IPS-18a (cell line): ENCODE measurements at regions not wholly inside any gene's neighbourhood (a gene's known extent, or its start where the extent isn't known, plus 50 kb on each side); places are given as distances from the start of the nearest gene placed in this dataset.

Experiments
- H3K27ac ChIP-seq: one replicate; pipeline ENCODE4 v1.5.1; 2013; ENCODE audit warnings: low read length
- H3K27me3 ChIP-seq: one replicate; pipeline ENCODE4 v1.6.1; 2013; ENCODE audit warnings: mild to moderate bottlenecking, low read length; ENCODE audit not compliant: control insufficient read depth, insufficient read depth
- H3K36me3 ChIP-seq: one replicate; pipeline ENCODE4 v1.6.1; 2013; ENCODE audit warnings: low read depth, low read length; ENCODE audit not compliant: control insufficient read depth
- H3K4me1 ChIP-seq: one replicate; pipeline ENCODE4 v1.6.1; 2013; ENCODE audit warnings: low read depth, low read length; ENCODE audit not compliant: control insufficient read depth
- H3K4me3 ChIP-seq: one replicate; pipeline ENCODE4 v1.5.1; 2013; ENCODE audit warnings: low read length
- H3K9ac ChIP-seq: one replicate; pipeline ENCODE4 v1.6.1; 2013; ENCODE audit warnings: mild to moderate bottlenecking, low read length, moderate library complexity
- H3K9me3 ChIP-seq: one replicate; pipeline ENCODE4 v1.6.1; 2013; ENCODE audit warnings: low read depth, low read length; ENCODE audit not compliant: control insufficient read depth

GRCh38 chr22:47290706-47291430 is 528.4 kb downstream of the TBC1D22A start:
- Histone ChIP-seq H3K9me3 (peaks cover 43% of the 10 kb centered on the region), H3K27ac (no peak overlapping the region), H3K36me3 (no peaks in the 10 kb centered on the region), H3K9ac (no peak overlapping the region), H3K27me3 (no peaks in the 10 kb centered on the region), H3K4me1 (no peaks in the 10 kb centered on the region), H3K4me3 (no peak overlapping the region)

GRCh38 chr22:47289336-47289985 is 527.0 kb downstream of the TBC1D22A start:
- no peak overlapping the region for H3K9ac ChIP-seq
- no peaks in the 10 kb centered on the region for H3K27me3 ChIP-seq
- H3K27ac ChIP-seq = no peak overlapping the region
- H3K36me3 ChIP-seq = no peaks in the 10 kb centered on the region
- no peaks in the 10 kb centered on the region for H3K4me1 ChIP-seq
- H3K9me3 ChIP-seq = peaks cover 43% of the 10 kb centered on the region
- no peak overlapping the region for H3K4me3 ChIP-seq

GRCh38 chr22:47288680-47289079 is 526.2 kb downstream of the TBC1D22A start:
- Histone ChIP-seq H3K27ac (no peak overlapping the region), H3K9ac (no peak overlapping the region), H3K4me3 (no peak overlapping the region), H3K9me3 (peaks cover 42% of the 10 kb centered on the region), H3K36me3 (no peaks in the 10 kb centered on the region), H3K27me3 (no peaks in the 10 kb centered on the region), H3K4me1 (no peaks in the 10 kb centered on the region)

GRCh38 chr22:47287516-47287915 is 525.1 kb downstream of the TBC1D22A start:
- Histone ChIP-seq H3K27ac (no peak overlapping the region), H3K9ac (no peak overlapping the region), H3K36me3 (no peaks in the 10 kb centered on the region), H3K4me3 (no peak overlapping the region), H3K4me1 (no peaks in the 10 kb centered on the region), H3K27me3 (no peaks in the 10 kb centered on the region), H3K9me3 (peaks cover 38% of the 10 kb centered on the region)

- H3K4me1 ChIP-seq = no peaks in the 10 kb centered on the region
- H3K36me3 ChIP-seq = no peaks in the 10 kb centered on the region
- H3K4me3 ChIP-seq = no peak overlapping the region
- H3K9ac ChIP-seq = no peak overlapping the region
- no peak overlapping the region for H3K27ac ChIP-seq
- H3K27me3 ChIP-seq = no peaks in the 10 kb centered on the region
- peaks cover 37% of the 10 kb centered on the region for H3K9me3 ChIP-seq
These were observed 524.1 kb downstream of the TBC1D22A start for GRCh38 chr22:47286590-47286989.

GRCh38 chr22:47285981-47286380 is 523.5 kb downstream of the TBC1D22A start:
- no peaks in the 10 kb centered on the region for H3K36me3 ChIP-seq
- no peaks in the 10 kb centered on the region for H3K4me1 ChIP-seq
- H3K27ac ChIP-seq = no peak overlapping the region
- no peak overlapping the region for H3K9ac ChIP-seq
- H3K4me3 ChIP-seq = no peak overlapping the region
- H3K27me3 ChIP-seq = no peaks in the 10 kb centered on the region
- H3K9me3 ChIP-seq = peaks cover 43% of the 10 kb centered on the region

- H3K9me3 ChIP-seq = peaks cover 53% of the 10 kb centered on the region
- no peaks in the 10 kb centered on the region for H3K36me3 ChIP-seq
- no peak overlapping the region for H3K9ac ChIP-seq
- H3K27me3 ChIP-seq = no peaks in the 10 kb centered on the region
- no peaks in the 10 kb centered on the region for H3K4me1 ChIP-seq
- no peak overlapping the region for H3K27ac ChIP-seq
- H3K4me3 ChIP-seq = no peak overlapping the region
These were observed 522.4 kb downstream of the TBC1D22A start for GRCh38 chr22:47284822-47285221.

- H3K27me3 ChIP-seq = no peaks in the 10 kb centered on the region
- no peak overlapping the region for H3K9ac ChIP-seq
- no peak overlapping the region for H3K4me3 ChIP-seq
- no peaks in the 10 kb centered on the region for H3K36me3 ChIP-seq
- no peaks in the 10 kb centered on the region for H3K4me1 ChIP-seq
- H3K9me3 ChIP-seq = peaks cover 50% of the 10 kb centered on the region
- no peak overlapping the region for H3K27ac ChIP-seq
These were observed 521.9 kb downstream of the TBC1D22A start for GRCh38 chr22:47284360-47284759.

- Histone ChIP-seq H3K27me3 (no peaks in the 10 kb centered on the region), H3K9me3 (peaks cover 50% of the 10 kb centered on the region), H3K4me1 (no peaks in the 10 kb centered on the region), H3K27ac (no peak overlapping the region), H3K4me3 (no peak overlapping the region), H3K9ac (no peak overlapping the region), H3K36me3 (no peaks in the 10 kb centered on the region)
These were observed 521.3 kb downstream of the TBC1D22A start for GRCh38 chr22:47283616-47284270.

GRCh38 chr22:47282851-47283250 is 520.4 kb downstream of the TBC1D22A start:
- Histone ChIP-seq H3K4me3 (no peak overlapping the region), H3K27me3 (no peaks in the 10 kb centered on the region), H3K9me3 (peaks cover 56% of the 10 kb centered on the region)

GRCh38 chr22:47282366-47282765 is 519.9 kb downstream of the TBC1D22A start:
- H3K9me3 ChIP-seq = peaks cover 61% of the 10 kb centered on the region
- H3K9ac ChIP-seq = no peak overlapping the region
- no peaks in the 10 kb centered on the region for H3K27me3 ChIP-seq
- H3K4me1 ChIP-seq = no peaks in the 10 kb centered on the region
- no peak overlapping the region for H3K4me3 ChIP-seq
- H3K36me3 ChIP-seq = no peaks in the 10 kb centered on the region
- no peak overlapping the region for H3K27ac ChIP-seq

More at GRCh38 chr22:47282851-47283250, 520.4 kb downstream of the TBC1D22A start:
- Histone ChIP-seq H3K4me1 (no peaks in the 10 kb centered on the region), H3K36me3 (no peaks in the 10 kb centered on the region), H3K27ac (no peak overlapping the region), H3K9ac (no peak overlapping the region)
